ENCODE measurements at regions not wholly inside any gene's neighbourhood (a gene's known extent, or its start where the extent isn't known, plus 50 kb on each side); places are given as distances from the start of the nearest gene placed in this dataset.
A peak's percentile ranks its signal among the peaks of the same experiment; 100 is the strongest.
"Not testable (repeated sequence)": the region's sequence is repeated elsewhere in the genome, so short reads cannot be mapped to it uniquely, and the experiment has no call there.

- peak; percentile 4 to 11 for DNase-seq
Observed at GRCh38 chr1:29632806-29633615, 396.7 kb downstream of the PTPRU start.

- DNase-seq: no peak
Observed at GRCh38 chr1:29631836-29632805, 395.8 kb downstream of the PTPRU start.

DNA sequence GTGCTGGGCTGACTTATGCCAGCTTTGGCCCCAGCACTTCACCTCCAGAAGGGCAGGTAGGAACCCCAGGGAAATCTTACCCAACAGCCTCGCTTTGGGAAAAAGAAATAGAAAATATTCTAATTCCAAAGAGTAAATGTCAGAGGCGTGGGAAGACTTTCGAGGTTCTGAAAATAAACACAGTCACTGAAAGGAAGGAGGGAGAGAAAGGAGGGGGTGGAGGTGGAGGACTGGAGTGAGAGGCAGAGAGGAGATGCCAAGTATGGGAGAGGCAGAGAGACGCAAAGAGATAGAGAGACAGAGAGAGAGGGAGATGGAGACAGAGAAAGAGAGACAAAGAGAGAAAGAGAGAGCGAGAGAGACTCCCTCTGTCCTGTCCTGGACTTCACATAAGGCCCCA lies 395.0 kb downstream of the PTPRU start:
- no peak for DNase-seq

GRCh38 chr1:29630756-29631155 lies 394.4 kb downstream of the PTPRU start:
- DNase-seq: no peak

DNA sequence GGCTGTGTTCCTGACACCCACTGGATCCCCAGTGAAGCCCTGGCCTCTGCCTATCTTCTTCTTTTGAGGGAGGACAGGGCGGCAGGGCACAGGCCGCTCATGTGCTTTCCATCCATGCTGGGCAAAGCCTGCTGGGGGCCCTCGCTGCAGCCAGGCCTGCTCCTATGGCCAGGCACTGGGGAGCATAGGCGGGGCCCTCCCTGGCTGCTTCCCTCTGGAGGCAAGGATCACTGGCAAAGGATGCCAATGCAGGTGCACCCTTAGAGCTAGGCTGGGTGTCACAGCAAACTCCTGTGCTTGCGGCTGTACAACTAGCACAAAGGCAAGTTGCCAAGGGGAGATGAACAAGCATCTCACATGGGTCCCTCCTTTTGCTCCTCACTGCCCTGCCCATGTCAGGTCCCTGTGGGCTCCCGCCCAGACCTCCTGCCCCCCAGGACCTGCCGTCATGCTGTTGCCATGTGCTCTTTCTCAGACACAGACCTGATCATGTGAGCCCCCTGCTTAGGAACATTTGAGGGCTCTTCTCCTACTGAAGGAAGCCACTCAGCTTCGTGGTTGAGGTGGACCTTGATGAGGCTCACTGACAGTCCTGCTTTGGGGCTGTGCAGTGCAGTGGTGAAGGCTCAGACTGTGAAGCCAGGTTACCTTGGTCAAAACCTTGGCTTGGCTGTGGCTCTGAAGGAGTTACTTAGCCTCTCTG lies 393.6 kb downstream of the PTPRU start:
- no peak for DNase-seq

DNA sequence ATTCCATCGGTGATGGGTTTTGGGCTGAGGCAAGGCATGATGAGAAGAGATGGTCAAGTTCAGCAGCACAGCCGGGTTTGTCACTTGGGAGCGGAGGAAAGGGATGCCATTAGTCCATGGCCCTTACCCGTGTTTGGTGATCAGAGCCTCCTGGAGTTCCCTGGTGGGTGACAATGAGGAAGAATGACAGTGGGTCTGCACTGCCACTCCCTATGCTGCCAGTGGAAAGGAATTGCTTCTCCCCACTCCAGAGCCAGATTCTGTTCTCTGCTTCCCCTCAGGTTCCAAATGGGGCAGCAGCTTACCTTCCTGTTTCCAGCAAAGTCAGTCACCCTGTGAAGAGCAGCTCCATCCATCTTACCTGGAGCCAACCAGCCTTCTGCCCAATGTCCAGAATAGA lies 393.1 kb downstream of the PTPRU start:
- no peak for DNase-seq

DNA sequence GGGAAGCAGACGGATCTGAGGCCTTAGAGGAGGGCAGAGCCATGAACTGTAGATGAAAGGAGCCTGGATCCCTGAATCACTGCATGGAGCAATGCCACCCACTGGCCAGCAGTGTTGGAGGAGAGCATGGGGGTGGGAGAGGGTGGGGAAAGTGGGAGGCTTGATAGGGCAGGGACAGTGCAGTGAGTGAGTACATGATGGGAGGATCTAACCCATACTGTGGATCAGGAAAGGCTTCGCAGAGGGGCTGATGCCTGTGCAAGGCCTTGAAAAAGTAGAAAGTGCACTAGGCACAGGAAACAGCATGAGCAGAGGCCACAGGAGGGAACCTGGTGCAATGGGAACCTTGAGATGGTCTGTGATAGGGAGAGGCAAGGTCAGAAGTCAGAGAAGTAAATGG lies 391.9 kb downstream of the PTPRU start:
- DNase-seq: no peak

GRCh38 chr1:29626726-29627125 lies 390.4 kb downstream of the PTPRU start:
- no peak for DNase-seq

- DNase-seq: no peak
Observed at GRCh38 chr1:29626066-29626465, 389.7 kb downstream of the PTPRU start.

DNA sequence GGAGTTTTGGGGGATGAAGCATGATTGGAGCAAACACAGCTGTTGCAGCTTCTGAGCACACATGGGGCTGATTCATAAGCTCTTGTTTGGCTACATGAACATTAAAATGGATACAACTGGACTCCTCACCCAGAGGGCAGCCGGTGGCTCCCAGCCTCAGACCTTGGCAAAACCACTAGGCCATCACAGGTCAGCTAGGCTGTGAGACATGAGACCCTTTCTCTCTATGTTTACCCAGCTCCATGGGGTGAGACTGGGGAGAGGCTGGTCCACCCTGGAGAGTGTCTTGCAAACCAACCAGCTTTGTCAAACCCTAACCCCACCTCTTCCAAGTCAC lies 388.7 kb downstream of the PTPRU start:
- no peak for DNase-seq

- DNase-seq: no peak
Observed at GRCh38 chr1:29624320-29625083, 388.2 kb downstream of the PTPRU start.

- no peak for DNase-seq
Observed at GRCh38 chr1:29623501-29623900, 387.2 kb downstream of the PTPRU start.

GRCh38 chr1:29621826-29622435 lies 385.6 kb downstream of the PTPRU start:
- DNase-seq: no peak

DNA sequence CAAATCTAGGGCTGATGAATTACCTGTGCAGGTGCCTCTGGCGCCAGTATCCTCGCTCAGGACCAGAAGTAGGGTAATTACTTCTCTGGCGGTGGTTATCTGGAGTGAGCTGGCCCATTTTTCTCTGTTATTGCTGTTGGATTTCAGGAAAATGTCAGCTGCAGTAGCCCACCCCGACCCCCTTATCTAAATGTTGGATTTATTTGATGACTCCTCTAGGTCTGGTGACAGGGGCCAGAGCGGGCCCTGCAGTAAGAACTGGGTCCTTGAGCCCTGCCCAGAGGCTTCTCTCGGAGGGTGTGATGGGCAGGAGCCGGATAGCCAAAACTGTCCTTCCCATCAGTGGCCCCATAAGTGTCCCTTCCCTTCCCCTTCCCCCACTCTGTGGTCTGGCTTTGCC lies 384.3 kb downstream of the PTPRU start:
- no peak for DNase-seq

- no peak for DNase-seq
Observed at GRCh38 chr1:29607236-29607635, 370.9 kb downstream of the PTPRU start.

- DNase-seq: not testable (repeated sequence)
Observed at GRCh38 chr1:29604796-29605195, 368.5 kb downstream of the PTPRU start.

GRCh38 chr1:29603622-29604021 lies 367.3 kb downstream of the PTPRU start:
- peak; percentile 16 to 23 for DNase-seq

DNA sequence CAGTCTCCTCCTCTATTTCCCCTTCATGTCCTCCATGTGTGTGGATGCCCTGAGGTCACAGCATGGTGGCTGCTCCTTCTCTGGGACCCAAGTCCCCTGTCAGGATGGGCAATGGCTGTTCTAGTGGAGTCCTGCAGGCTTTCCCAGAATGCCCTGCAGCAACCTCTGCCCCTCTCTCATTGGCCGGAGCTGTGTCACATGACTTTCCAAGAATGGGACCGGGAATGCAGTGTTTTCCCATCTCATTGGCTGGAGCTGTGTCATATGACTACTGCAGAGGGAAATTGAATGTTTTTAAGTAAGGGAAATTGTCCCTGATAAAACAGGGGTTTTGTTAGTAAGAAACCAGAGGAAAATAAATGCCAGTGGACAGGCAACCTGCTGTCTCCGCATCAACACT lies 365.9 kb downstream of the PTPRU start:
- DNase-seq: no peak

- DNase-seq: no peak
Observed at GRCh38 chr1:29601021-29601420, 364.7 kb downstream of the PTPRU start.

DNA sequence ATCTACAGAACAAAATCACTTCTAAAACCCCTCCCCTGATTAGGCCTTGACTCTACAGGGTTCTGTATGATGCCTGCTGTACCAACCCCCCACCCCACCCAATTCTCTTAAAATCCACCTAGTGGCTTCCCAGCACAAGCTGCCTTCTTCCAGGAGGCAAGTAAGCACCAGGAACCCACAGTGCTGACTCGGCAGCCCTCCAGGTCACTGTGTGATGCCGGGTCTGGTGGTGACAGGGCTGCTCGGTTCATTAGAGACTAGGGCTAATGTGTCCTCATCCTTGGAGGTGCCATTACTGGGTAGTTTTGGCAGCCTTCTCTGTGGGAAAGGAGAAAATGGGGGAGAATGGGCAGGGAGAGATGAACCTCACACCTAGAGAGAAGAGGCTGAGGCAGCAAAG lies 363.5 kb downstream of the PTPRU start:
- DNase-seq: no peak

GRCh38 chr1:29599071-29599470 lies 362.7 kb downstream of the PTPRU start:
- DNase-seq: no peak

Data from right lung (tissue), 2 donors.